ENCODE measurements at regions not wholly inside any gene's neighbourhood (a gene's known extent, or its start where the extent isn't known, plus 50 kb on each side); places are given as distances from the start of the nearest gene placed in this dataset.

DNA sequence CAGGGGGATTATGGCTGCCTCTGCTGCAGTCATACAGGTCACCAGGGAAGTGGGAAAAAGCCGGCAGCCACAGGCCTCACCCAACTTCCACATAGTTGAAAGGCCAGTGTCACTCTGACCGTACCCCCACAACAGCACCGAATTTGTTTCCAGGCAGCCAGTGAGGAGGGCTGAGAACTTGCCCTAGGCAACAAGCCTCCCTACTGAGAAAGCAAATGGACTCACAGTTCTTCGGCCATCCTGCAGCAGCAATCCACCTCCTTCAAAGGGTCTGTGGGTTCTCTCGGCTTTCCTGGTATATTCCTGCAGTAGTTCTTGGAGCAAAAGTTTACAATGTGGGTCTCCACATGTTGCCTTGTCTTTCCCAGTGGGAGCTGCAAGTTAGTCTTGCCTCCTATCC is 251.3 kb downstream of the ETNK1 start:
- Histone ChIP-seq H3K4me3 (replicated peaks; ENCODE audit: low read depth, low read length) (no peak overlapping the region), H3K27me3 (replicated peaks; ENCODE audit: control insufficient read depth, insufficient read depth, low read length) (no peaks in the 10 kb centered on the region), H3K36me3 (ENCODE audit: control insufficient read depth, insufficient read depth, low read length) (no peaks in the 10 kb centered on the region)
- no peak for DNase-seq (ENCODE audit: extremely low read depth, insufficient read length)
- TF ChIP-seq, protein P1, sequence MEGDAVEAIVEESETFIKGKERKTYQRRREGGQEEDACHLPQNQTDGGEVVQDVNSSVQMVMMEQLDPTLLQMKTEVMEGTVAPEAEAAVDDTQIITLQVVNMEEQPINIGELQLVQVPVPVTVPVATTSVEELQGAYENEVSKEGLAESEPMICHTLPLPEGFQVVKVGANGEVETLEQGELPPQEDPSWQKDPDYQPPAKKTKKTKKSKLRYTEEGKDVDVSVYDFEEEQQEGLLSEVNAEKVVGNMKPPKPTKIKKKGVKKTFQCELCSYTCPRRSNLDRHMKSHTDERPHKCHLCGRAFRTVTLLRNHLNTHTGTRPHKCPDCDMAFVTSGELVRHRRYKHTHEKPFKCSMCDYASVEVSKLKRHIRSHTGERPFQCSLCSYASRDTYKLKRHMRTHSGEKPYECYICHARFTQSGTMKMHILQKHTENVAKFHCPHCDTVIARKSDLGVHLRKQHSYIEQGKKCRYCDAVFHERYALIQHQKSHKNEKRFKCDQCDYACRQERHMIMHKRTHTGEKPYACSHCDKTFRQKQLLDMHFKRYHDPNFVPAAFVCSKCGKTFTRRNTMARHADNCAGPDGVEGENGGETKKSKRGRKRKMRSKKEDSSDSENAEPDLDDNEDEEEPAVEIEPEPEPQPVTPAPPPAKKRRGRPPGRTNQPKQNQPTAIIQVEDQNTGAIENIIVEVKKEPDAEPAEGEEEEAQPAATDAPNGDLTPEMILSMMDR (IDR thresholded peaks at IDR 0.05; ENCODE audit: insufficient read depth, low read length, poor library complexity, severe bottlenecking) = no peak

DNA sequence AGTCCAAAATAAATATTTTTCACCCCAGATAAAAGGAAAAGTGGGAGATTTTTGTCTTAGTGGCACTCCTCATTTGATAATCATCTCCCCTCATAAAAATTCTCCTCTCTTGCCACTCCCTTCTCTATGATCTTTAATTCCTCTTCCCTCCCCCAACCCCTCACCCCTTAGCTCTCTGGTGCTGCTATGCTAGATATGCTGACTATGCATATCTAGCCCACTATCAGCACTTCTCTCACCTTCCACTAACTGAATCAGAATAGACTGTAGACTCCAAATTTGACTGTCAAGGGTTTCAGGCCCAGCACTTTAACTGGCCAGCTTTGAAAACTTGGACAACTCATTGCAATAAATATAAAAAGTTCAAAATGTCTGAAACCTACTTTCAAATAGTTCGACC is 254.2 kb downstream of the ETNK1 start:
- Histone ChIP-seq H3K4me3 (replicated peaks; ENCODE audit: low read depth, low read length) (no peak overlapping the region), H3K36me3 (ENCODE audit: control insufficient read depth, insufficient read depth, low read length) (no peaks in the 10 kb centered on the region), H3K27me3 (replicated peaks; ENCODE audit: control insufficient read depth, insufficient read depth, low read length) (no peaks in the 10 kb centered on the region)
- no peak for DNase-seq (ENCODE audit: extremely low read depth, insufficient read length)
- TF ChIP-seq, protein P1 (IDR thresholded peaks at IDR 0.05; ENCODE audit: insufficient read depth, low read length, poor library complexity, severe bottlenecking) = no peak

DNA sequence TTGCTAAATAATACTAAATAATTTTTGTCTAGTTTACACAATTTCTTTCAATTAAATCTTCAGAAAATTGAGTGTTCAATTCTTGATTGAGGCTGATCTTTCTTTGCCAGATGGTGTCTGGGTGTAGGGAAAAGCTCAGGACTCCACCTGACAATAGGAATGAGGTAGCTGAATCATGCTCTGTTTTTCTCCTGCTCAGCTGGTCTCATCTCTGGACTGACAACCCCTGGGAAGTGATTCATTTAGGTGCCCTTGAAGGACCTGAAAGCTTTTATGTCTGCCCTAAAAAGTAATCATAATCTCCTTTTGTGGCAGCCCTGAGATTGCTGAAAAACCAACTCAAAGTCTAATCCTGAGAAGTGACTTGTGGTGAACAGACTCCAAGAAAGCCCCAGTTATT is 255.4 kb downstream of the ETNK1 start:
- TF ChIP-seq, protein P1 (IDR thresholded peaks at IDR 0.05; ENCODE audit: insufficient read depth, low read length, poor library complexity, severe bottlenecking) = no peak
- DNase-seq (ENCODE audit: extremely low read depth, insufficient read length) = no peak
- Histone ChIP-seq H3K27me3 (replicated peaks; ENCODE audit: control insufficient read depth, insufficient read depth, low read length) (no peaks in the 10 kb centered on the region), H3K4me3 (replicated peaks; ENCODE audit: low read depth, low read length) (no peak overlapping the region), H3K36me3 (ENCODE audit: control insufficient read depth, insufficient read depth, low read length) (no peaks in the 10 kb centered on the region)

DNA sequence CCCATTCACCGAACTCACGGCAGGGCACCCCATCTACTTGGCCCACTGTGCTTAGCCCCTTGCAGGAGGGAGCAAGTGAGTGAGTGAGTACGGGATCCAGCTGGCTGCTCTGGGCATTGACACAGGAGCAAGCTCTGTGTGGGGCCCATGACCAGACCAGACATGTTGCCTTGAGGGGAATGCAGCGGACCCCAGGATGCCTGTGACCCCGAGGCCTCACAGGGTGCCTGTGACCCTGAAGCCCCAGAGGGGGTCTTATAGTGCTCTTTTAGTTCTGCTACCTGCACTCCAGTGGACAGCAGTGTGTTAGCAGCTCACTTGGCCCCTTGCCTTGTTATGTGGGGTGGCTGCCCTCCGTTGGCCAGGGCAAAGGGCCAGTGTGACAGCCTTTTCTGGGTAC is 255.8 kb downstream of the ETNK1 start:
- Histone ChIP-seq H3K4me3 (replicated peaks; ENCODE audit: low read depth, low read length) (no peak overlapping the region), H3K36me3 (ENCODE audit: control insufficient read depth, insufficient read depth, low read length) (no peaks in the 10 kb centered on the region), H3K27me3 (replicated peaks; ENCODE audit: control insufficient read depth, insufficient read depth, low read length) (no peaks in the 10 kb centered on the region)
- DNase-seq (ENCODE audit: extremely low read depth, insufficient read length) = no peak
- TF ChIP-seq, protein P1 (IDR thresholded peaks at IDR 0.05; ENCODE audit: insufficient read depth, low read length, poor library complexity, severe bottlenecking) = no peak

DNA sequence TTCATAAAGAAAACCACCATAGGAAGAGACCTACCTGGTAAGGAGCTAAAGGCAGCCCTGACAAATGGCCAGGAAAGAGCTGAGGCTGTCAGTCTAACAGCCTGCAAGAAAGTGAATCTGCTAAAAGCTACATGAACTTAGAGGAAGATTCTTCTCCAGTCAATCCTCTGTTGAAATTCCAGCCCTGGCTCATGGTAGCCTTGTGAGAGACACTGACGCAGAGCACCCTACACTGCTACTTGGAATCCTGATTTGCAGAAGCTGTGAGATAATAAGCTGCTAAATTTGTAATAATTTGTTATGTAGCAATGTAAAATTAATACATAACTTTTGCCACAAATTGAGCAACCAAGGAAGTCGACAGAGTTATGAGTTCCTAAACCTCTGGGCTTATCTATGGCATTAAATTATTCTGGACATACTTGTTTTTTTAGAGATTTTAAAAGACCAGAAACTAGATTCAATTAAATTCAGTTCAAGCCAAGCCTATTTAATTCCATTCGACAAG is 257.0 kb downstream of the ETNK1 start:
- Histone ChIP-seq H3K36me3 (ENCODE audit: control insufficient read depth, insufficient read depth, low read length) (no peaks in the 10 kb centered on the region), H3K4me3 (replicated peaks; ENCODE audit: low read depth, low read length) (no peak overlapping the region), H3K27me3 (replicated peaks; ENCODE audit: control insufficient read depth, insufficient read depth, low read length) (no peaks in the 10 kb centered on the region)
- no peak for DNase-seq (ENCODE audit: extremely low read depth, insufficient read length)
- TF ChIP-seq, protein P1 (IDR thresholded peaks at IDR 0.05; ENCODE audit: insufficient read depth, low read length, poor library complexity, severe bottlenecking) = no peak

DNA sequence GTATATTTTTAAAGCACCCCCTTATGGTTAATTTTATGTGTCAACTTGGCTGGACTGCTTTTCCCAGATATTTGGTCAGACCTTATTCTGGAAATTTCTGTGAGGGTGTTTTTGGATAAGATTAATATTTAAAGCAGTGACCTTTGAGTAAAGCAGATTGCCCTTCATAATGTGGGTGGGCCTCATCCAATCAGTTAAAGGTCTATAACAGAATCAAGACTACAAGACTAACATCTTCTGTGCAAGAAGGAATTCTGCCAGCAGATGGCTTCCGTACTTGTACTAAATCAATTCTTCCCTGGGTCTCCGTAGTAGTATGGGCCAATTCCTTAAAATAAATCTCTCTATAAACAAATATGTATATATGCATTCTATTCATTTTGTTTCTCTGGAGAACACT is 257.6 kb downstream of the ETNK1 start:
- Histone ChIP-seq H3K36me3 (ENCODE audit: control insufficient read depth, insufficient read depth, low read length) (no peaks in the 10 kb centered on the region), H3K4me3 (replicated peaks; ENCODE audit: low read depth, low read length) (no peak overlapping the region), H3K27me3 (replicated peaks; ENCODE audit: control insufficient read depth, insufficient read depth, low read length) (no peaks in the 10 kb centered on the region)
- DNase-seq (ENCODE audit: extremely low read depth, insufficient read length) = no peak
- TF ChIP-seq, protein P1 (IDR thresholded peaks at IDR 0.05; ENCODE audit: insufficient read depth, low read length, poor library complexity, severe bottlenecking) = no peak
